B cell (primary cell): ENCODE measurements at regions not wholly inside any gene's neighbourhood (a gene's known extent, or its start where the extent isn't known, plus 50 kb on each side); places are given as distances from the start of the nearest gene placed in this dataset.

Experiments
- ATAC-seq: fragments of 200-7000 bp; cut with Tn5 transposase; one replicate; pipeline ENCODE4 v1.10.0; 2021; ENCODE audit warnings: low read depth, mild to moderate bottlenecking, moderate number of reproducible peaks, moderate library complexity
- CTCF ChIA-PET: fragments of 350-600 bp; sonication (Branson Sonifier 250); formaldehyde crosslinking; loops from one replicate; lab custom pipeline; 2021; ENCODE audit warnings: antibody characterized with exemption, inconsistent platforms; lab: Charles Lee
- POLR2A ChIA-PET: fragments of 350-600 bp; sonication (Branson Sonifier 250); formaldehyde crosslinking; loops from one replicate; lab custom pipeline; 2021; ENCODE audit warnings: antibody characterized with exemption; lab: Charles Lee
- DNase-seq: peaks from one replicate; pipeline ENCODE4 v3.0.0; 2013
- H2AFZ ChIP-seq: 2 replicates; pipeline ENCODE4 v1.6.1; 2012; ENCODE audit warnings: mild to moderate bottlenecking, low read depth, low read length; ENCODE audit not compliant: insufficient read depth, poor library complexity, severe bottlenecking
- H3K27ac ChIP-seq, 2 donors: 1 replicate in 1 of 2; 2 replicates in 1 of 2; pipeline ENCODE4 v1.5.1; 2012 to 2013; ENCODE audit warnings: low read length in 2 of 2, mild to moderate bottlenecking in 2 of 2, moderate library complexity in 1 of 2
- H3K27me3 ChIP-seq, 4 experiments: fragments of 200-600 bp in 1 of 4; sonication (generic) in 1 of 4; replicated peaks in 1 of 4; 1 replicate in 2 of 4; 2 replicates in 2 of 4; pipeline versions ENCODE4 v1.6.1 to v1.7.0; 2013 to 2016; ENCODE audit warnings: low read length in 3 of 4, mild to moderate bottlenecking in 2 of 4, mixed read lengths in 1 of 4, moderate library complexity in 1 of 4; ENCODE audit not compliant: insufficient read depth in 4 of 4, control insufficient read depth in 3 of 4; ENCODE audit errors: control extremely low read depth in 1 of 4
- H3K36me3 ChIP-seq, 2 experiments: replicated peaks in 1 of 2; 1 replicate in 1 of 2; 2 replicates in 1 of 2; pipeline versions ENCODE4 v1.6.1 to v1.7.1; 2013; ENCODE audit warnings: low read length in 1 of 2; ENCODE audit not compliant: insufficient read depth in 2 of 2, control insufficient read depth in 1 of 2; ENCODE audit errors: control extremely low read depth in 1 of 2, extremely low read depth in 1 of 2
- H3K4me1 ChIP-seq, 2 donors: fragments of 200-600 bp in 1 of 2; sonication (generic) in 1 of 2; 1 replicate in 1 of 2; 2 replicates in 1 of 2; pipeline versions ENCODE4 v1.5.1 to v1.6.1; 2013 to 2017; ENCODE audit warnings: low read length in 2 of 2; ENCODE audit not compliant: control insufficient read depth in 2 of 2, insufficient read depth in 2 of 2
- H3K4me2 ChIP-seq: replicated peaks from 2 replicates; pipeline ENCODE3; 2012; ENCODE audit warnings: mild to moderate bottlenecking, low read depth, low read length; ENCODE audit not compliant: poor library complexity, severe bottlenecking
- H3K4me3 ChIP-seq, 5 experiments: fragments of 200-600 bp in 1 of 5; sonication (generic) in 1 of 5; 1 replicate in 3 of 5; 2 replicates in 2 of 5; pipeline versions ENCODE4 v1.5.1 to v1.7.0; 2011 to 2016; ENCODE audit warnings: low read length in 4 of 5, mild to moderate bottlenecking in 4 of 5, low read depth in 2 of 5, control low read depth in 1 of 5, moderate library complexity in 1 of 5; ENCODE audit not compliant: insufficient read depth in 1 of 5; ENCODE audit errors: control extremely low read depth in 1 of 5, extremely low read depth in 1 of 5
- H3K79me2 ChIP-seq: fragments of 200-600 bp; sonication (generic); one replicate; pipeline ENCODE4 v1.6.0; 2016; ENCODE audit warnings: low read length; ENCODE audit not compliant: control insufficient read depth, insufficient read depth
- H3K9ac ChIP-seq: fragments of 200-600 bp; sonication (generic); 2 replicates; pipeline ENCODE4 v1.6.1; 2017; ENCODE audit warnings: mild to moderate bottlenecking, low read length, moderate library complexity
- H3K9me3 ChIP-seq, 3 donors: one replicate each; pipeline versions ENCODE4 v1.6.1 to v1.7.1; 2013; ENCODE audit warnings: low read length in 2 of 3; ENCODE audit not compliant: control insufficient read depth in 2 of 3, insufficient read depth in 1 of 3; ENCODE audit errors: control extremely low read depth in 1 of 3
- H4K20me1 ChIP-seq: 2 replicates; pipeline ENCODE4 v1.6.0; 2012; ENCODE audit warnings: mild to moderate bottlenecking, low read length; ENCODE audit not compliant: insufficient read depth, control insufficient read depth, poor library complexity, severe bottlenecking
- H3K27ac Mint-ChIP-seq: one replicate; pipeline ENCODE4 v1.8.0; 2021; ENCODE audit warnings: mixed read lengths
- H3K27me3 Mint-ChIP-seq: one replicate; pipeline ENCODE4 v1.8.0; 2021; ENCODE audit warnings: mixed read lengths
- H3K4me1 Mint-ChIP-seq: one replicate; pipeline ENCODE4 v1.8.0; 2021; ENCODE audit warnings: mixed read lengths
- H3K4me3 Mint-ChIP-seq: one replicate; pipeline ENCODE4 v1.8.0; 2021; ENCODE audit warnings: mixed read lengths
- H3K9me3 Mint-ChIP-seq: one replicate; pipeline ENCODE4 v1.8.0; 2022; ENCODE audit warnings: mixed read lengths; ENCODE audit not compliant: insufficient read depth
- EZH2 ChIP-seq: IDR thresholded peaks from 2 replicates; pipeline ENCODE4 v1.6.1; 2012; ENCODE audit warnings: borderline replicate concordance, low read depth, mild to moderate bottlenecking, moderate library complexity, low read length; ENCODE audit not compliant: insufficient read depth, poor library complexity, severe bottlenecking
- WGBS: methylation state at CpG from one replicate; pipeline ENCODE4 v1.1.5; 2013; ENCODE audit warnings: missing lambda C conversion rate; ENCODE audit not compliant: insufficient coverage; 5-methylcytosine and 5-hydroxymethylcytosine counted together
- intact Hi-C: fragments of 100-400 bp; cut with micrococcal nuclease; formaldehyde crosslinking; loops from one replicate; pipeline ENCODE4 v1.10.0; 2022
- TF ChIP-seq, protein P1 (sequence below): fragments of 200-600 bp; IDR thresholded peaks from one replicate; pipeline ENCODE4 v1.8.0; 2022; ENCODE audit warnings: antibody characterized with exemption, mild to moderate bottlenecking

DNA sequence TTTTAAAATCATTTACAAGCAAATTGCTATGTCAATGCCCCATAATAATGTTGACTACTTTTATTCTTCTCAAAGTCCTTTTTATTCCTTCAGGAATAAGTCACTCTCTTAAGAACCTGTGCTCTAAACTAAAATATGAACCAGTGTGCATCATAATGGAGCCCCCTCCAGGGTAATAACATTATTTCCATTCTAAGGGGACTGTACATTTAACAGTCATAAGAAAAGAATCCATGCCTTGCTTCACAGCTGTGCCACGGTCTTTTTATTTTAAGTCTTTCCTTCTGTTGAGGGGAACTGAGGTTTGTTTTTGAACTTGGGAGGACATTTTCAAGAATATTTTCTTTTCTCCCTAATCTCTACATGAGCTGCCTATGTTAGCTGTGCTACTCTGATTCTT, 297.6 kb downstream of the MAN2A1 start:
- Histone ChIP-seq H3K36me3 (no peaks in the 10 kb centered on the region), H3K27me3 (no peaks in the 10 kb centered on the region), H2AFZ (no peak overlapping the region), H4K20me1 (no peaks in the 10 kb centered on the region), H3K9ac (no peak overlapping the region), H3K4me3 (no peak overlapping the region), H3K4me1 (no peaks in the 10 kb centered on the region), H3K79me2 (no peaks in the 10 kb centered on the region), H3K4me2 (no peak overlapping the region), H3K27ac (no peak overlapping the region), H3K9me3 (no peaks in the 10 kb centered on the region)
- DNase-seq (no peak), ATAC-seq (no peak)
- H3K27ac Mint-ChIP-seq, result no peak overlapping the region
- ChIA-PET POLR2A (no interaction called here), CTCF (no interaction called here)
- intact Hi-C loops, result no loop called here
- WGBS, result no CpG with 5 or more reads among the region's 1 CpG
- TF ChIP-seq EZH2, result no peak
- TF ChIP-seq, protein P1, sequence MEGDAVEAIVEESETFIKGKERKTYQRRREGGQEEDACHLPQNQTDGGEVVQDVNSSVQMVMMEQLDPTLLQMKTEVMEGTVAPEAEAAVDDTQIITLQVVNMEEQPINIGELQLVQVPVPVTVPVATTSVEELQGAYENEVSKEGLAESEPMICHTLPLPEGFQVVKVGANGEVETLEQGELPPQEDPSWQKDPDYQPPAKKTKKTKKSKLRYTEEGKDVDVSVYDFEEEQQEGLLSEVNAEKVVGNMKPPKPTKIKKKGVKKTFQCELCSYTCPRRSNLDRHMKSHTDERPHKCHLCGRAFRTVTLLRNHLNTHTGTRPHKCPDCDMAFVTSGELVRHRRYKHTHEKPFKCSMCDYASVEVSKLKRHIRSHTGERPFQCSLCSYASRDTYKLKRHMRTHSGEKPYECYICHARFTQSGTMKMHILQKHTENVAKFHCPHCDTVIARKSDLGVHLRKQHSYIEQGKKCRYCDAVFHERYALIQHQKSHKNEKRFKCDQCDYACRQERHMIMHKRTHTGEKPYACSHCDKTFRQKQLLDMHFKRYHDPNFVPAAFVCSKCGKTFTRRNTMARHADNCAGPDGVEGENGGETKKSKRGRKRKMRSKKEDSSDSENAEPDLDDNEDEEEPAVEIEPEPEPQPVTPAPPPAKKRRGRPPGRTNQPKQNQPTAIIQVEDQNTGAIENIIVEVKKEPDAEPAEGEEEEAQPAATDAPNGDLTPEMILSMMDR, result no peak
- H3K9me3 Mint-ChIP-seq, result no peaks in the 10 kb centered on the region
- peaks cover 10% of the 10 kb centered on the region for H3K27me3 Mint-ChIP-seq
- H3K4me3 Mint-ChIP-seq, result no peak overlapping the region
- H3K4me1 Mint-ChIP-seq, result no peaks in the 10 kb centered on the region

DNA sequence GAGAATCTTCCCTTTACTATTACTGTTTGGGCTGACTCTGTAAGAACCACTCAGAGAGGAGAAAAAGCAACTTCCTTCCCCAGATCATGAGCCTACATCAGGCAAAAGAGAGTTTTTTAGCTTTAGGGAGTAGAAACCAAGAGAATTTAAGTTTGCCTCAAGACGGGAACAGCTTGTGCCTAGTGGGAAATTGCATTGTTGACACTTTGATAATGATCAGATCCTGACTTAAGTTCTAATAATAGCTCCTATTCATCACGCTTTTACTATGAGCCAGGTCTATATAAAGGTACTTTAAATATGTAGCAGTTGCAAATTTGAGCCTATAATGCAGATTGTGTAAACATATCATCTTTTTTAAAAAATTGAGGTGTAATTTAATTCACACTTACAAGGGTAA, 298.2 kb downstream of the MAN2A1 start:
- Histone ChIP-seq H3K36me3 (no peaks in the 10 kb centered on the region), H2AFZ (no peak overlapping the region), H3K79me2 (no peaks in the 10 kb centered on the region), H3K27me3 (no peaks in the 10 kb centered on the region), H3K4me3 (no peak overlapping the region), H3K4me1 (no peaks in the 10 kb centered on the region), H3K9me3 (no peaks in the 10 kb centered on the region), H3K9ac (no peak overlapping the region), H3K27ac (no peak overlapping the region), H3K4me2 (no peak overlapping the region), H4K20me1 (no peaks in the 10 kb centered on the region)
- no CpG with 5 or more reads among the region's 2 CpGs for WGBS
- Mint-ChIP-seq H3K27me3 (peaks cover 10% of the 10 kb centered on the region), H3K9me3 (no peaks in the 10 kb centered on the region), H3K4me1 (no peaks in the 10 kb centered on the region), H3K4me3 (no peak overlapping the region), H3K27ac (no peak overlapping the region)
- POLR2A ChIA-PET, result no interaction called here
- ATAC-seq (no peak), DNase-seq (no peak)
- intact Hi-C loops, result no loop called here
- CTCF ChIA-PET, result no interaction called here
- TF ChIP-seq, protein P1, result no peak
- TF ChIP-seq EZH2, result no peak
